GM13977 (cell line): ENCODE measurements at regions not wholly inside any gene's neighbourhood (a gene's known extent, or its start where the extent isn't known, plus 50 kb on each side); places are given as distances from the start of the nearest gene placed in this dataset.

Experiments
- DNase-seq: peaks from one replicate; pipeline ENCODE4 v3.0.0; 2012; ENCODE audit warnings: low spot score
- CTCF ChIP-seq: IDR thresholded peaks from 2 replicates; pipeline ENCODE4 v1.5.1; 2012; ENCODE audit warnings: mild to moderate bottlenecking, control low read depth; ENCODE audit not compliant: insufficient read depth; ENCODE audit errors: extremely low read depth, missing control alignments
- in situ Hi-C: fragments of 300-500 bp; cut with MboI; formaldehyde crosslinking; loops from one replicate; pipeline ENCODE4 v1.12.0; 2022; ENCODE audit warnings: low sequenced_read_pairs, low pct_unique_long_range_greater_than_20kb, mixed read lengths, inconsistent platforms; ENCODE audit not compliant: unreplicated experiment

GRCh38 chr16:51317575-51317974 is 166.5 kb upstream of the SALL1 start:
- in situ Hi-C loops, result no loop called here
- TF ChIP-seq CTCF, result no peak
- DNase-seq, result no peak

- in situ Hi-C loops, result no loop called here
- no peak for DNase-seq
- TF ChIP-seq CTCF, result no peak
Measured at GRCh38 chr16:51313198-51313597, 162.1 kb upstream of the SALL1 start.

- DNase-seq, result no peak
- TF ChIP-seq CTCF, result no peak
- in situ Hi-C loops, result no loop called here
Measured at GRCh38 chr16:51312363-51313150, 161.5 kb upstream of the SALL1 start.

- TF ChIP-seq CTCF, result no peak
- DNase-seq, result no peak
- in situ Hi-C loops, result no loop called here
Measured at GRCh38 chr16:51310159-51310558, 159.1 kb upstream of the SALL1 start.

GRCh38 chr16:51306886-51307595 is 156.0 kb upstream of the SALL1 start:
- no peak for TF ChIP-seq CTCF
- in situ Hi-C loops, result no loop called here
- no peak for DNase-seq

GRCh38 chr16:51306116-51306515 is 155.0 kb upstream of the SALL1 start:
- in situ Hi-C loops, result no loop called here
- no peak for DNase-seq
- TF ChIP-seq CTCF, result no peak
